ENCODE measurements at regions not wholly inside any gene's neighbourhood (a gene's known extent, or its start where the extent isn't known, plus 50 kb on each side); places are given as distances from the start of the nearest gene placed in this dataset.

DNA sequence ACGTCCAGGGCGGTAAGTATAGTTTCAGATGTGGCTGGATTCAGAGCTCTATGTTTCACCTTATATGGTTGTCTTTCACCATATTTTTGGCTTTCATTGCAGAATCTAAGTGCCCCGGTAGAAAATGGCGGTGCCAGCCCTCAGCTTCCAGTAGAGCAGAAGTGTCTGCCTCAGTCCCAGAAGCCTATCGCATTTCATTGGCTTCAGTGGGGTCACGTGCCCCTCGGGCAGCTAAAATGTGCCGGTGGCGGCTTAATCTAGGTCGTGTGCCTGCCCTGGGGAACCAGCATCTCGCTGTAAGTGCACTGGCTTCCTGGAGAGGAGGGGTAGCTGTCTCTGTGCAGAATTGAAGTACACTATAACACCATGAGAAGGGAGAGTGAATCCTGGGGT is 107.4 kb upstream of the MAGI3 start:
- TF ChIP-seq POLR2AphosphoS5 (IDR thresholded peaks at IDR 0.05) (no peak), EP300 (IDR thresholded peaks at IDR 0.05) (no peak), POLR2A (IDR thresholded peaks at IDR 0.05) (no peak)
- TF ChIP-seq, protein P1, sequence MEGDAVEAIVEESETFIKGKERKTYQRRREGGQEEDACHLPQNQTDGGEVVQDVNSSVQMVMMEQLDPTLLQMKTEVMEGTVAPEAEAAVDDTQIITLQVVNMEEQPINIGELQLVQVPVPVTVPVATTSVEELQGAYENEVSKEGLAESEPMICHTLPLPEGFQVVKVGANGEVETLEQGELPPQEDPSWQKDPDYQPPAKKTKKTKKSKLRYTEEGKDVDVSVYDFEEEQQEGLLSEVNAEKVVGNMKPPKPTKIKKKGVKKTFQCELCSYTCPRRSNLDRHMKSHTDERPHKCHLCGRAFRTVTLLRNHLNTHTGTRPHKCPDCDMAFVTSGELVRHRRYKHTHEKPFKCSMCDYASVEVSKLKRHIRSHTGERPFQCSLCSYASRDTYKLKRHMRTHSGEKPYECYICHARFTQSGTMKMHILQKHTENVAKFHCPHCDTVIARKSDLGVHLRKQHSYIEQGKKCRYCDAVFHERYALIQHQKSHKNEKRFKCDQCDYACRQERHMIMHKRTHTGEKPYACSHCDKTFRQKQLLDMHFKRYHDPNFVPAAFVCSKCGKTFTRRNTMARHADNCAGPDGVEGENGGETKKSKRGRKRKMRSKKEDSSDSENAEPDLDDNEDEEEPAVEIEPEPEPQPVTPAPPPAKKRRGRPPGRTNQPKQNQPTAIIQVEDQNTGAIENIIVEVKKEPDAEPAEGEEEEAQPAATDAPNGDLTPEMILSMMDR (IDR thresholded peaks at IDR 0.05): no peak
- WGBS, 2 donors: 86% methylated on average over 11 of the region's 11 CpGs
- Histone ChIP-seq H3K36me3 (no peaks in the 10 kb centered on the region), H3K9me3 (no peaks in the 10 kb centered on the region), H3K27me3 (no peaks in the 10 kb centered on the region), H3K27ac (no peak overlapping the region), H3K4me1 (peaks cover 0 to 4% (median 0%) of the 10 kb centered on the region in 4 donors), H3K4me3 (no peak overlapping the region)
- DNase-seq (no peak), ATAC-seq (ENCODE audit: low FRiP score in 2 of 2) (no peak)

- DNase-seq: no peak
- no peak overlapping the region for H3K27ac ChIP-seq
- no peaks in the 10 kb centered on the region for H3K27me3 ChIP-seq
- peaks cover 0 to 4% (median 0%) of the 10 kb centered on the region in 4 donors for H3K4me1 ChIP-seq
- TF ChIP-seq POLR2A (IDR thresholded peaks at IDR 0.05) (no peak), EP300 (IDR thresholded peaks at IDR 0.05) (no peak)
- TF ChIP-seq, protein P1 (IDR thresholded peaks at IDR 0.05): no peak
- no peaks in the 10 kb centered on the region for H3K9me3 ChIP-seq
- no peak for ATAC-seq (ENCODE audit: low FRiP score in 2 of 2)
- no peak overlapping the region for H3K4me3 ChIP-seq
- H3K36me3 ChIP-seq: no peaks in the 10 kb centered on the region
Measured at GRCh38 chr1:113283914-113284313, 106.4 kb upstream of the MAGI3 start.

DNA sequence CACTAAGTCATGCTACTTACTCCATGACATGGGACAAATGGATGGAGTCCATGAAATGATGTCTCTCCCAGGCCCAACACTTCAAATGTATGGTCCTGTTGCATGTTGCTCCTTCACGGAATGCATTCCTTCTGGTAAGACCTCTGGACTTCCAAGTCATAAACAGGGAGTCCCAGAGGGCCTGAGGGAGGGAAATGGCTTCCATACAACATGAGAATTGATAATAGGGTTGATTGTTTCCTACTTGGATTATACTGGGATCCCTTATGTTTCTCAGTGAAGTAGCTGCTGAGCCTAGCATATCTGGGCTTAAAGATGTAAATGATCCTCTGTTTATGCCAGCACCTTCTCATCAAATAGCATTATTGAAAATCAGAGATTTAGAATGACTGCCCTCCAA is 104.2 kb upstream of the MAGI3 start:
- 79 to 100% methylated on average over 1 of the region's 1 CpG for WGBS, 2 donors
- Histone ChIP-seq H3K27ac (no peak overlapping the region), H3K4me3 (no peak overlapping the region), H3K9me3 (no peaks in the 10 kb centered on the region), H3K27me3 (no peaks in the 10 kb centered on the region), H3K4me1 (no peaks in the 10 kb centered on the region), H3K36me3 (no peaks in the 10 kb centered on the region)
- ATAC-seq (ENCODE audit: low FRiP score in 2 of 2) (no peak), DNase-seq (no peak)
- TF ChIP-seq POLR2A (IDR thresholded peaks at IDR 0.05) (no peak), POLR2AphosphoS5 (IDR thresholded peaks at IDR 0.05) (no peak), EP300 (IDR thresholded peaks at IDR 0.05) (no peak)
- TF ChIP-seq, protein P1 (IDR thresholded peaks at IDR 0.05): no peak

- Histone ChIP-seq H3K27ac (no peak overlapping the region), H3K9me3 (no peaks in the 10 kb centered on the region), H3K4me1 (no peaks in the 10 kb centered on the region), H3K36me3 (no peaks in the 10 kb centered on the region), H3K4me3 (no peak overlapping the region), H3K27me3 (no peaks in the 10 kb centered on the region)
- TF ChIP-seq EP300 (IDR thresholded peaks at IDR 0.05) (no peak), POLR2A (IDR thresholded peaks at IDR 0.05) (no peak), POLR2AphosphoS5 (IDR thresholded peaks at IDR 0.05) (no peak)
- TF ChIP-seq, protein P1 (IDR thresholded peaks at IDR 0.05): no peak
- WGBS, 2 donors: 76 to 85% methylated on average over 9 of the region's 9 CpGs
- ATAC-seq (ENCODE audit: low FRiP score in 2 of 2) (no peak), DNase-seq (no peak)
Measured at GRCh38 chr1:113291777-113292602, 98.3 kb upstream of the MAGI3 start.

Data from upper lobe of left lung (tissue), 6 donors.